Type B pancreatic cell (in vitro differentiated cells): ENCODE measurements at regions not wholly inside any gene's neighbourhood (a gene's known extent, or its start where the extent isn't known, plus 50 kb on each side); places are given as distances from the start of the nearest gene placed in this dataset.
A peak's percentile ranks its signal among the peaks of the same experiment; 100 is the strongest.
"Not testable (repeated sequence)": the region's sequence is repeated elsewhere in the genome, so short reads cannot be mapped to it uniquely, and the experiment has no call there.

Experiments
- DNase-seq: peaks from one replicate; pipeline ENCODE4 v3.0.0; 2021; ENCODE audit warnings: mixed read lengths; ENCODE audit not compliant: unreplicated experiment; ENCODE audit errors: extremely low spot score
- H3K27ac Mint-ChIP-seq: 2 replicates; pipeline ENCODE4 v1.8.0; 2021; ENCODE audit warnings: mild to moderate bottlenecking, mixed read lengths
- H3K27me3 Mint-ChIP-seq: 2 replicates; pipeline ENCODE4 v1.8.0; 2021; ENCODE audit warnings: mixed read lengths
- H3K36me3 Mint-ChIP-seq: 2 replicates; pipeline ENCODE4 v1.8.0; 2021; ENCODE audit warnings: mixed read lengths
- H3K4me1 Mint-ChIP-seq: one replicate; pipeline ENCODE4 v1.8.0; 2021; ENCODE audit warnings: mixed read lengths; ENCODE audit not compliant: unreplicated experiment
- H3K4me3 Mint-ChIP-seq: 2 replicates; pipeline ENCODE4 v1.8.0; 2021; ENCODE audit warnings: mild to moderate bottlenecking, mixed read lengths
- H3K9me3 Mint-ChIP-seq: 2 replicates; pipeline ENCODE4 v1.8.0; 2021; ENCODE audit warnings: mixed read lengths
- CTCF ChIP-seq: fragments of 200-600 bp; sonication (generic); conservative IDR thresholded peaks from 2 replicates; pipeline ENCODE4 v1.5.0; 2021; ENCODE audit warnings: antibody characterized with exemption, mild to moderate bottlenecking

- H3K27ac Mint-ChIP-seq = no peak overlapping the region
- no peaks in the 10 kb centered on the region for H3K4me1 Mint-ChIP-seq
- no peaks in the 10 kb centered on the region for H3K9me3 Mint-ChIP-seq
- no peak overlapping the region for H3K4me3 Mint-ChIP-seq
- H3K27me3 Mint-ChIP-seq = no peaks in the 10 kb centered on the region
- no peak for TF ChIP-seq CTCF
- no peak for DNase-seq
- H3K36me3 Mint-ChIP-seq = no peaks in the 10 kb centered on the region
These were observed 132.3 kb downstream of the LIG4 start for GRCh38 chr13:108083056-108083455.

- Mint-ChIP-seq H3K36me3 (no peaks in the 10 kb centered on the region), H3K4me3 (no peak overlapping the region), H3K4me1 (no peaks in the 10 kb centered on the region), H3K27ac (no peak overlapping the region), H3K27me3 (no peaks in the 10 kb centered on the region), H3K9me3 (no peaks in the 10 kb centered on the region)
- no peak for DNase-seq
- TF ChIP-seq CTCF = no peak
These were observed 132.9 kb downstream of the LIG4 start for GRCh38 chr13:108082481-108082880.

- Mint-ChIP-seq H3K27ac (no peak overlapping the region), H3K4me3 (no peak overlapping the region), H3K4me1 (no peaks in the 10 kb centered on the region), H3K9me3 (peaks cover 5% of the 10 kb centered on the region), H3K27me3 (no peaks in the 10 kb centered on the region), H3K36me3 (no peaks in the 10 kb centered on the region)
- no peak for DNase-seq
- TF ChIP-seq CTCF = no peak
These were observed 138.1 kb downstream of the LIG4 start for GRCh38 chr13:108077284-108077683.

- DNase-seq, H3K27me3 Mint-ChIP-seq, H3K27ac Mint-ChIP-seq, H3K4me3 Mint-ChIP-seq, H3K4me1 Mint-ChIP-seq, H3K36me3 Mint-ChIP-seq: not testable (repeated sequence)
- peak; percentile 61 for TF ChIP-seq CTCF
- H3K9me3 Mint-ChIP-seq = peaks cover 11% of the 10 kb centered on the region
These were observed 140.9 kb downstream of the LIG4 start for GRCh38 chr13:108074429-108074828.

GRCh38 chr13:108070925-108071324 is 144.4 kb downstream of the LIG4 start:
- no peak for TF ChIP-seq CTCF
- no peak overlapping the region for H3K27ac Mint-ChIP-seq
- peaks cover 5% of the 10 kb centered on the region for H3K4me1 Mint-ChIP-seq
- no peak for DNase-seq
- H3K36me3 Mint-ChIP-seq = no peaks in the 10 kb centered on the region
- no peaks in the 10 kb centered on the region for H3K27me3 Mint-ChIP-seq
- peaks cover 14% of the 10 kb centered on the region for H3K9me3 Mint-ChIP-seq
- no peak overlapping the region for H3K4me3 Mint-ChIP-seq

- no peak overlapping the region for H3K4me3 Mint-ChIP-seq
- no peak overlapping the region for H3K27ac Mint-ChIP-seq
- no peak for DNase-seq
- TF ChIP-seq CTCF = no peak
- H3K4me1 Mint-ChIP-seq = peaks cover 5% of the 10 kb centered on the region
- no peaks in the 10 kb centered on the region for H3K27me3 Mint-ChIP-seq
- peaks cover 14% of the 10 kb centered on the region for H3K9me3 Mint-ChIP-seq
- H3K36me3 Mint-ChIP-seq = no peaks in the 10 kb centered on the region
These were observed 144.8 kb downstream of the LIG4 start for GRCh38 chr13:108070491-108070890.
